IMR-90 (cell line): ENCODE measurements at regions not wholly inside any gene's neighbourhood (a gene's known extent, or its start where the extent isn't known, plus 50 kb on each side); places are given as distances from the start of the nearest gene placed in this dataset.

Source experiments
- ATAC-seq: fragments of 200-7000 bp; cut with Tn5 transposase; 2 replicates; pipeline ENCODE4 v1.9.1; 2020; ENCODE audit warnings: low read depth, mild to moderate bottlenecking, moderate library complexity
- BruUV-seq: library from RNA; stranded (reverse); fragments of 400-500 nt; replicated peaks from 2 replicates; lab custom pipeline; 2021; lab: Mats Ljungman, UMichigan
- CTCF ChIA-PET: fragments of 300-600 bp; formaldehyde crosslinking; extraction: SDS; loops from one replicate; lab custom pipeline; 2021; ENCODE audit warnings: antibody characterized with exemption; lab: Yijun Ruan, JAX
- POLR2A ChIA-PET: fragments of 300-600 bp; sonication (Branson Sonifier 250); formaldehyde crosslinking; loops from one replicate; lab custom pipeline; 2022; ENCODE audit warnings: antibody characterized with exemption; ENCODE audit not compliant: unreplicated experiment; lab: Charles Lee
- DNase-seq: peaks from one replicate; pipeline ENCODE4 v3.0.0; 2013
- H2AFZ ChIP-seq: replicated peaks from 2 replicates; pipeline ENCODE3; 2013; ENCODE audit warnings: low read length, mild to moderate bottlenecking; ENCODE audit not compliant: poor library complexity
- H2AK5ac ChIP-seq: 2 replicates; pipeline ENCODE4 v1.6.1; 2013; ENCODE audit warnings: low read depth, low read length, inconsistent platforms
- H2AK9ac ChIP-seq: replicated peaks from 2 replicates; pipeline ENCODE3; 2013; ENCODE audit warnings: mild to moderate bottlenecking, low read depth, low read length, moderate library complexity; ENCODE audit not compliant: poor library complexity
- H2BK120ac ChIP-seq: 2 replicates; pipeline ENCODE4 v1.6.1; 2013; ENCODE audit warnings: low read depth, low read length, inconsistent platforms
- H2BK15ac ChIP-seq: 3 replicates; pipeline ENCODE4 v1.6.1; 2013; ENCODE audit warnings: low read depth, low read length, inconsistent platforms
- H2BK20ac ChIP-seq: 2 replicates; pipeline ENCODE4 v1.6.1; 2013; ENCODE audit warnings: low read depth, mild to moderate bottlenecking, inconsistent platforms, low read length, moderate library complexity
- H2BK5ac ChIP-seq: 2 replicates; pipeline ENCODE4 v1.6.1; 2013; ENCODE audit warnings: mild to moderate bottlenecking, low read depth, low read length, inconsistent platforms; ENCODE audit not compliant: poor library complexity, severe bottlenecking
- H3K14ac ChIP-seq: replicated peaks from 2 replicates; pipeline ENCODE4 v1.6.1; 2013; ENCODE audit warnings: low read depth, low read length, inconsistent platforms
- H3K18ac ChIP-seq: 2 replicates; pipeline ENCODE4 v1.6.1; 2013; ENCODE audit warnings: low read depth, low read length, control low read depth
- H3K23ac ChIP-seq: 2 replicates; pipeline ENCODE4 v1.6.1; 2013; ENCODE audit warnings: low read depth, low read length, inconsistent platforms
- H3K27ac ChIP-seq: 2 replicates; pipeline ENCODE4 v1.5.1; 2013; ENCODE audit warnings: mild to moderate bottlenecking, control low read depth, low read length; ENCODE audit not compliant: insufficient read depth
- H3K27me3 ChIP-seq: 2 replicates; pipeline ENCODE4 v1.6.1; 2013; ENCODE audit warnings: low read length; ENCODE audit not compliant: control insufficient read depth, insufficient read depth
- H3K36me3 ChIP-seq: 2 replicates; pipeline ENCODE4 v1.6.1; 2013; ENCODE audit warnings: low read length, mixed read lengths; ENCODE audit not compliant: control insufficient read depth, insufficient read depth
- H3K4ac ChIP-seq: 2 replicates; pipeline ENCODE4 v1.6.1; 2013; ENCODE audit warnings: low read depth, low read length, inconsistent platforms
- H3K4me1 ChIP-seq: 2 replicates; pipeline ENCODE4 v1.6.1; 2013; ENCODE audit warnings: low read length, mixed read lengths; ENCODE audit not compliant: control insufficient read depth, insufficient read depth
- H3K4me2 ChIP-seq: 2 replicates; pipeline ENCODE4 v1.6.1; 2013; ENCODE audit warnings: low read depth, mild to moderate bottlenecking, control low read depth, low read length, moderate library complexity
- H3K4me3 ChIP-seq: 2 replicates; pipeline ENCODE4 v1.5.1; 2013; ENCODE audit warnings: low read depth, mild to moderate bottlenecking, control low read depth, low read length, moderate library complexity; ENCODE audit not compliant: insufficient read depth
- H3K56ac ChIP-seq: 2 replicates; pipeline ENCODE4 v1.6.1; 2013; ENCODE audit warnings: low read length, inconsistent platforms; ENCODE audit not compliant: insufficient read depth; ENCODE audit errors: extremely low read depth
- H3K79me1 ChIP-seq, 2 experiments: 2 replicates each; pipeline ENCODE4 v1.6.1; 2013; ENCODE audit warnings: low read length in 2 of 2, inconsistent platforms in 1 of 2, low read depth in 1 of 2
- H3K9ac ChIP-seq: 2 replicates; pipeline ENCODE4 v1.6.1; 2013; ENCODE audit warnings: low read depth, low read length, control low read depth
- H3K9me1 ChIP-seq: 2 replicates; pipeline ENCODE4 v1.6.1; 2013; ENCODE audit warnings: low read length, inconsistent platforms; ENCODE audit not compliant: insufficient read depth
- H3K9me3 ChIP-seq: 2 replicates; pipeline ENCODE4 v1.6.1; 2013; ENCODE audit warnings: low read length; ENCODE audit not compliant: control insufficient read depth, insufficient read depth
- H4K20me1 ChIP-seq: 2 replicates; pipeline ENCODE4 v1.6.1; 2013; ENCODE audit warnings: low read length, inconsistent platforms; ENCODE audit not compliant: insufficient read depth
- H4K5ac ChIP-seq: 2 replicates; pipeline ENCODE4 v1.6.1; 2013; ENCODE audit warnings: mild to moderate bottlenecking, low read depth, low read length, control low read depth
- H4K8ac ChIP-seq, 2 experiments: 2 replicates each; pipeline ENCODE4 v1.6.1; 2013; ENCODE audit warnings: low read depth in 2 of 2, low read length in 2 of 2, control low read depth in 1 of 2, inconsistent platforms in 1 of 2
- H4K91ac ChIP-seq: 2 replicates; pipeline ENCODE4 v1.6.1; 2013; ENCODE audit warnings: low read depth, low read length, inconsistent platforms; ENCODE audit not compliant: insufficient read depth
- FOS ChIP-seq: fragments of 150-350 bp; IDR thresholded peaks from 2 replicates; pipeline ENCODE4 v1.6.1; 2016; ENCODE audit warnings: low read depth, low read length
- MAFK ChIP-seq: IDR thresholded peaks from 2 replicates; pipeline ENCODE4 v1.6.1; 2012; ENCODE audit warnings: low read depth, low read length, improper control_type of control experiment
- NFE2L2 ChIP-seq: fragments of 150-350 bp; IDR thresholded peaks from 2 replicates; pipeline ENCODE4 v1.6.1; 2016; ENCODE audit warnings: low read depth, mild to moderate bottlenecking, low read length
- RAD21 ChIP-seq: IDR thresholded peaks from 2 replicates; pipeline ENCODE4 v1.6.1; 2012; ENCODE audit warnings: low read length, improper control_type of control experiment
- USF2 ChIP-seq: fragments of 150-350 bp; IDR thresholded peaks from 2 replicates; pipeline ENCODE4 v1.6.1; 2017; ENCODE audit warnings: mild to moderate bottlenecking, antibody characterized with exemption, low read length, low read depth
- WGBS, 2 experiments: methylation state at CpG; one replicate each; pipeline versions ENCODE4 v1.1.5 to v1.1.7; 2013; ENCODE audit warnings: missing lambda C conversion rate in 2 of 2; ENCODE audit not compliant: insufficient read length in 1 of 2; ENCODE audit errors: extremely low coverage in 2 of 2; 5-methylcytosine and 5-hydroxymethylcytosine counted together
- dilution Hi-C: fragments of 300-500 bp; cut with HindIII; formaldehyde crosslinking; loops from one replicate; pipeline ENCODE4 v1.14.3; 2018; ENCODE audit warnings: low sequenced_read_pairs; ENCODE audit not compliant: unreplicated experiment
- in situ Hi-C: fragments of 300-500 bp; cut with MboI; formaldehyde crosslinking; loops from 3 replicates; pipeline ENCODE4 v1.14.3; 2019; ENCODE audit warnings: low sequenced_read_pairs, inconsistent platforms, mixed read lengths
- intact Hi-C: fragments of 100-400 bp; cut with micrococcal nuclease; formaldehyde crosslinking; loops from 2 replicates; pipeline ENCODE4 v1.10.0; 2022

DNA sequence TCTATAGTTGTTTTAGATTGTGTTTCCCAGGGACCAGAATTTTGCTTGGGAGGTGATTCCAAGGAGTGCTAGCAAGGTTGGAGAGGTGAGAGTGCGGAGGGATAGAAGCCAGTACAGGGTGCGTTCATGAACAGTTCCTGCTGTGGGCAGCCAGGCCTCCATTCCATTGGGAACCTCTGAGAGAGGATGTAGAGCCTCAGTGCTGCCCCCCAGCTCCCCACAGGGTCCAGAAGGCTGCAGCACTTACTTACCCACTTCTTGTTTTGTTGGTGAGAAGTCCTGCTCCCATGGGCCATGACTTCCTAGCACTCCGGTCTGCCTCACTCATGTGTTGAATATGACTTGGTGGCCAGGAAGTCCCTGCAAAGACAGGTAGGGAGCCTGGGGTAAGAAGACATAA lies 128.2 kb upstream of the GAS1 start:
- H3K18ac ChIP-seq: no peak overlapping the region
- CTCF ChIA-PET: no interaction called here

More for the DNA sequence above, 128.2 kb upstream of the GAS1 start:
- no peak for ATAC-seq
- Histone ChIP-seq H3K36me3 (no peaks in the 10 kb centered on the region), H3K9me3 (no peaks in the 10 kb centered on the region), H3K23ac (no peak overlapping the region), H3K14ac (no peak overlapping the region), H3K4ac (no peak overlapping the region), H2AFZ (no peak overlapping the region), H3K27me3 (no peaks in the 10 kb centered on the region), H3K79me1 (no peaks in the 10 kb centered on the region), H3K4me2 (no peak overlapping the region), H2BK5ac (no peak overlapping the region), H3K9ac (no peak overlapping the region), H4K5ac (no peak overlapping the region), H3K9me1 (no peaks in the 10 kb centered on the region), H2BK15ac (no peak overlapping the region), H4K20me1 (no peaks in the 10 kb centered on the region), H3K56ac (no peak overlapping the region), H3K4me1 (peaks cover 2% of the 10 kb centered on the region; the same call in 1 of the 2 replicates), H2BK20ac (no peak overlapping the region), H3K27ac (no peak overlapping the region), H2BK120ac (no peak overlapping the region), H2AK5ac (no peak overlapping the region), H3K4me3 (no peak overlapping the region), H2AK9ac (no peak overlapping the region), H4K8ac (no peak overlapping the region), H4K91ac (no peak overlapping the region)
- no peak for TF ChIP-seq FOS
- TF ChIP-seq RAD21: no peak
- no peak for TF ChIP-seq NFE2L2
- no peak for TF ChIP-seq MAFK
- no peak for TF ChIP-seq USF2
- no TSS peak for BruUV-seq
- DNase-seq: no peak
- dilution Hi-C loops: no loop called here
- in situ Hi-C loops: no loop called here
- intact Hi-C loops: no loop called here
- POLR2A ChIA-PET: no interaction called here
- 100% methylated on average over 2 of the region's 3 CpGs; no CpG with 5 or more reads in 1 of the 2 experiments for WGBS, 2 experiments
